GM12872 (cell line): ENCODE measurements at regions not wholly inside any gene's neighbourhood (a gene's known extent, or its start where the extent isn't known, plus 50 kb on each side); places are given as distances from the start of the nearest gene placed in this dataset.
A peak's percentile ranks its signal among the peaks of the same experiment; 100 is the strongest.

ENCODE experiments used
- CTCF ChIP-seq: IDR thresholded peaks from 3 replicates; pipeline ENCODE4 v1.5.1; 2011; ENCODE audit warnings: low read depth, mild to moderate bottlenecking, low read length, moderate library complexity; ENCODE audit not compliant: insufficient read depth

DNA sequence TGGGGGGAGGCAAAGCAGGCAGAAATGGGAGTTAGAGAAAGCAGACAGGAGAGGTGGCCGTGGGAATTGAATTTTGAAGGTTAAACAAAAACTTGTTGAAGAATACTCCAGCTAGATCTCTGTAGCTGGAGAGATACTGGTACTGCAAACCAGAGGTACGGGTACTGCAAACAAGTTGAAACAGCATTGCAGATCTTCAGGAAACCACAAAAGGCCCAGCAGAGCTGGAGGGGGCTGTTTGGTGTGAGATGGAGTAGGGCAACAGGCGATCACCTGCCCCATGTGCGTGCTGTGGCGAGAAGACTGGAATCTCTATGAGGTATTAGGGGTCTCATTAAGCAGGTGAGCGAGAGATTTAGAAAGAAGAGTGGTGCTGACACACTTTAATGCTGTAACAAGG is 77.7 kb upstream of the RGS4 start:
- no peak for TF ChIP-seq CTCF

DNA sequence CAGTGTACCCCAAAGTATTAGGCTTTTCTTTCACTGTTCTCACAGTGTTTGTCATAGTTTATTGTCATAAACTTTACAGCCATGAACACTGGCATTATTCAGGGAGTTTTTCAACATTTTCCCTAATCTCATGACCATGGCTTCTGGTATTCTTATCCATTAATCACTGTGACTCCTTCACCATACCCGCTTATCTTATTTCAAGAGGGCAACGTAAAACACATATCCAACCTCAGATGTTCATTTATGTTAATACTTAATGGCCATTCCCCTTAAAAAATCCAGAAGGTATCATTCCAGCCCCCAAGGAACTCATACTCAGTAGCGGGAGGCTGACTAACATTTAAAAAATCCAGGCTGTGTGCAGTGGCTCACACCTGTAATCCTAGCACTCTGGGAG is 78.5 kb upstream of the RGS4 start:
- no peak for TF ChIP-seq CTCF

DNA sequence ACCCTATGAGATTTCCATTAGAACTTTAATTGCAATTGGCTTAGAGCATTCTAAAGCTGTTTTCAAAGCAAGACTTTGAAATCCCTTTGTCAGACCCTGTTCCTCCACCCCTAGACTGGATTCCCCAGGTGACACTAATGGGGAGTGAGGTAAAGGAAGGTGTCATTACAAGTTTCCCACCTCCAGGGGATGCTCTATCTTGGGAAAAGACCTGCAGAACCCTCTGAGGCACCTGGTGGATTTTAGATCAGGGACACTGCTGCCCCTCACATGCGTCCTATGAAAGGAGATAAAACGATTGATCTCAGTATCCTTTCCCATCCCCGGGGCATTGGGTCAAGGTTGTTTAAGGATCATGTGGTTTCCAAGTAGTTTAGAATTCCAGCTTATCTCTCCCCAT is 80.3 kb upstream of the RGS4 start:
- TF ChIP-seq CTCF: 0 out of 3 replicates have a peak, but pooled peaks have one; percentile 17

DNA sequence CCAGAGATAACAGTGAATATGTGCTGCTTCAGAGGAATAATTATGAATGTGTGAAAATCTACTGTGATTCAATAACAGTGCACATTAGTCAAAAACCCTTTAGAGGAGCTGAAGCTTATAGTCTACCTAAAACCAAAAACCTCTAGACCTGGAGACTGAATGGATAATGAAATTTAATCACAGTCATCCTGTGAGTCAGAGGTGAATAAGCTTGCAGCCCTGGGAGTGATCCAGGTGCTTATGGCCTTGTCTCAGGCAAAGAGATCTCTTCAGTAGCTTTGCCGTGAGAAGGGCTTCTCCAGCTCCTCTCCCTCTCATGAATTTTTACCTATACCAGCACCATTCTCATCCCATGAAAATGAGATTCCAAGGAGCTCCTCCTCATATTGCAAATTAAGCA is 81.3 kb upstream of the RGS4 start:
- no peak for TF ChIP-seq CTCF

GRCh38 chr1:162985816-162986435 is 83.2 kb upstream of the RGS4 start:
- no peak for TF ChIP-seq CTCF

GRCh38 chr1:162984699-162985098 is 84.5 kb upstream of the RGS4 start:
- TF ChIP-seq CTCF: no peak

GRCh38 chr1:162983671-162984425 is 85.3 kb upstream of the RGS4 start:
- TF ChIP-seq CTCF: no peak
